HAP-1 (cell line): ENCODE measurements at regions not wholly inside any gene's neighbourhood (a gene's known extent, or its start where the extent isn't known, plus 50 kb on each side); places are given as distances from the start of the nearest gene placed in this dataset.

ENCODE experiments used
- DNase-seq, 2 experiments: peaks; one replicate each; pipeline ENCODE4 v3.0.0-alpha.2; 2016 to 2020; ENCODE audit warnings: low spot score in 2 of 2
- H3K27me3 ChIP-seq: fragments of 250-450 bp; sonication (Bioruptor Pico); 2 replicates; pipeline ENCODE4 v1.5.1; 2020; ENCODE audit warnings: low read depth, mild to moderate bottlenecking, moderate library complexity
- H3K36me3 ChIP-seq: fragments of 250-450 bp; sonication (Bioruptor Pico); replicated peaks from 2 replicates; pipeline ENCODE4 v1.5.1; 2020; ENCODE audit warnings: mild to moderate bottlenecking
- H3K4me1 ChIP-seq: fragments of 250-450 bp; sonication (Bioruptor Pico); 2 replicates; pipeline ENCODE4 v1.5.1; 2020; ENCODE audit warnings: mild to moderate bottlenecking
- H3K4me3 ChIP-seq: fragments of 250-450 bp; sonication (Bioruptor Pico); 2 replicates; pipeline ENCODE4 v1.5.1; 2020; ENCODE audit warnings: mild to moderate bottlenecking, moderate library complexity
- H3K9me3 ChIP-seq: fragments of 250-450 bp; sonication (Bioruptor Pico); 2 replicates; pipeline ENCODE4 v1.5.1; 2020; ENCODE audit warnings: mild to moderate bottlenecking, moderate library complexity
- in situ Hi-C: fragments of 300-500 bp; cut with MboI; formaldehyde crosslinking; loops from 3 replicates; pipeline ENCODE4 v1.14.3; 2020; ENCODE audit warnings: low sequenced_read_pairs, inconsistent platforms, mixed read lengths

DNA sequence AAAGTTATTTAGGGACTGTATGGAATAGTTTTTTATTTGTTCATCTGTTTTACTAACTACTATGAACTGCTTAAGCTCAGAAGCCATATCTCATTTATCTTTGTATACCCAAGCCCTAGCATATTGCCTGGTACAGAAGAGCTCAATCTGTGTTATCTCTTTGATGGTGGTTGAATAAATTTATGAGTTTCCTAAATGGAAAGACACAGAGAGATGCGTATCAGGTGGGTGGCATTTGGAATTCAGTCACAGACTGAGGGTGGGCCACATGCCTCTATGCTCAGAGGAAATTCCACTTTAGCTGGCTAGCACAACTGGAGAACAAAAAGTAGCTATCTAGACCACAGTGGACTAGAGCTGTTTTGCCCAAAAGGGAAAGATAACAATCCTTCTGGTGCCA lies 145.5 kb downstream of the SLC6A15 start:
- in situ Hi-C loops: no loop called here

DNA sequence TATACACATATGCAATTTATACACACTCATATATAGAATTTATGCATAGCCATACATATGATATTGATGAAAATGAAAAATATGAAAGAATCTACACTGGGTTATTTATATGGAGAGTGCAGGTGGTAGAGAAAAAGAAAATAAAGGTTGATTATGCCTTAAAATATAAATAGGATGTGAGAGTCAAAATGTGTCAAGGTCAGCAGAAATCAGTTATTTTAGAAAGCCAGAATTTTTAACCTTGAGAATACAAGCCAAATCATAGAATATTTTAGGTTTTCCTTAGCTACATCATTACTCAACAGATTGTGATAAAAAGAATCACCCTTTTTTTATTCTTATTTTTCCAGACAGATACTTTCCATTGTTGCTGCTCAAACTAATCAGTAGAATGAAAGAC lies 146.2 kb downstream of the SLC6A15 start:
- Histone ChIP-seq H3K27me3 (no peaks in the 10 kb centered on the region), H3K36me3 (no peaks in the 10 kb centered on the region), H3K4me3 (no peak overlapping the region), H3K9me3 (no peaks in the 10 kb centered on the region), H3K4me1 (no peaks in the 10 kb centered on the region)
- DNase-seq: no peak
- in situ Hi-C loops: no loop called here

More for the DNA sequence above, 145.5 kb downstream of the SLC6A15 start:
- no peak for DNase-seq
- Histone ChIP-seq H3K9me3 (no peaks in the 10 kb centered on the region), H3K4me1 (peaks cover 4% of the 10 kb centered on the region; the same call in 1 of the 2 replicates), H3K27me3 (no peaks in the 10 kb centered on the region), H3K4me3 (no peak overlapping the region), H3K36me3 (no peaks in the 10 kb centered on the region)

DNA sequence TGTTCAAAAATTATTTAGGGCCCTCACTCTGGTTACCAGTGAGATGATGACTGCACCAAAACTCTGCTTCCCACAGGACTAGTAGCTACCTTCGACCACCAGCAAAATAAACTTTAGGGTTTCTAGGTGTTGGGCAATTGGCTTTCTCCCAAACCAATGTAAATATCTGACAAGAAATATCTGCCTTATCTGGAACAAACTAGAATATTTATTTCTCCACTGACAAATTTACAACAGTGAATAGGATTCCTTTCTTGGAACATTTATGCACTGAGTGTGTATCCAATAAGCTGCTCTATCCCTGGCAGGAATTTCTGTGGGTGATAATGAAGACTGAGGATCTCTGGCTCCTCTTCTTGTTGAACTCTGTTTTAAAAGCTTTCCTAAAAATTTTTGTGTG lies 148.6 kb downstream of the SLC6A15 start:
- Histone ChIP-seq H3K4me3 (no peak overlapping the region), H3K4me1 (no peaks in the 10 kb centered on the region), H3K36me3 (no peaks in the 10 kb centered on the region), H3K9me3 (no peaks in the 10 kb centered on the region), H3K27me3 (no peaks in the 10 kb centered on the region)
- no peak for DNase-seq
- in situ Hi-C loops: no loop called here

DNA sequence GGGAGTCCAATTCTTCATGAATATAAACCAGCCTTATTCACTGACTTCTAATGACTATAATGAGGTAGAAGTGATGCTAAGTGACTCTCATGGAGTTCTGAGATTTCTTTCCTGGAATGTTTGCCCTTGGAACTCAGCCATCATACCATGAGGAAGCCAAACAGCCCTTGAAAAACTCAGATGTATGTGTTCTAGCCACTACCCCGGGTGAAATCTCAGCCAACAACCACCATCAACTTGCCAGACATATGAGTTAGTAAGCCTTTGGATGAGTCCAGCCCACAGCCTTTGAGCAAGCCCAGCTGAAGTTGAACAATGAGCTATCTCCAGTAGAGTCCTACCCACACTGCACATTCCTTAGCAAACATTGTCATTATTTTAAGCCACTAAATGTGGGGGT lies 149.5 kb downstream of the SLC6A15 start:
- Histone ChIP-seq H3K36me3 (no peaks in the 10 kb centered on the region), H3K9me3 (no peaks in the 10 kb centered on the region), H3K4me3 (no peak overlapping the region), H3K4me1 (no peaks in the 10 kb centered on the region), H3K27me3 (no peaks in the 10 kb centered on the region)
- DNase-seq: no peak
- in situ Hi-C loops: no loop called here

DNA sequence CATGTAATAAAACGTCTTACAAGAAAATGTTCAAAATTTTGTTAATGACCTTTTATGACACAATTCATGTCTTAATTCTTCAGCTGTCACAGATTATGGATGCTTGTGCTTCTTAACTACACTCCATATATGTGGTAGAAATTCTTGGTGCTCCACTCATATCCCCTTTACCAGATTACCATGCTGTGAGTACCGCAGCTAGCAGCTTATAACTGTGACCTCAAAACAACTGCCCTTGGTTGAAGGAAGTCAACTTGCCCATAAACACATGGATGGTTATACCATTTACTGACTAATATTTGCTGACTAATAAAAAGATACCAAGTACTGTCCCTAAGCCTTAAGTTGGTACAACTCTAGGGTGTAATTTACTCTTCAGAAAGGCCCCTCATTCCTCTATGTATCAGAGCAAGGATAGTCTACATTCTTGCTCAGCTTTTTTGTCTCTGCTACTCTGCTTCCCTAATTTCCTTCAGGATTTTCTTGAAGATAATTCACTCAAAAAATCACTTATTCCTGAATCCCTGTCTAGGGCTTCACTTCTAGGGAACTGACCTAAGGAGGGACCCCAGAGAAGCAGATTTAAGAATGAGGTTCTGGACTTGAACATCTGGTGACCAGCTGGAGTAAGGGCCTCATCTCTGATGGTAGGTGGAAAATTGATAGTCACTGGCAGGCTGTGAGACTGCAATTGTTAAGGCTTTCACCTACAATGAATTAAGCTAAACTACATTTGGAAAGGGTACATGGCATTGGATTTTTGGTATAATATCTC lies 152.3 kb downstream of the SLC6A15 start:
- no peak for DNase-seq
- Histone ChIP-seq H3K27me3 (no peaks in the 10 kb centered on the region), H3K4me1 (no peaks in the 10 kb centered on the region; the same call in 1 of the 2 replicates), H3K4me3 (no peak overlapping the region), H3K9me3 (no peaks in the 10 kb centered on the region), H3K36me3 (no peaks in the 10 kb centered on the region)
- in situ Hi-C loops: no loop called here

DNA sequence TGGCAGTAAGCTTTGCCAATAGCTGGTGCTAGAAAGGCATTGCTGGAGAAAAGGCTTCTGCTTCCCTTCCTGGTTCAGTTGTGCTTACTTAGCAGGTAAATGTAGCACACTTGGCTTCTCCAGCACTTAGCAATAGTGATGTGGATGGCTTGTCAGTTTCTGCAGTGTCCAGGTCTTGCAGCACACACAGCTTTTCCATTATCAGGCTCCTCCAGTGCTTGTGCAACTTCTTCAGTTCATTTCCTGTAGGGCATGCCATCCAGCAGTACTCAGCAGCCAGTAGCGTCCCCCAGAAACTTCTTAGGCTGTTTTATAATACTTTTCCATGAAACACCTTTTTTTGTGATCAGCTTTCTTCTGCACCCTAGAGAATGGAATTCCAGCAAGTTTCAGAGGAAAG lies 154.6 kb downstream of the SLC6A15 start:
- Histone ChIP-seq H3K4me3 (no peak overlapping the region), H3K27me3 (no peaks in the 10 kb centered on the region), H3K4me1 (no peaks in the 10 kb centered on the region; the same call in 1 of the 2 replicates), H3K36me3 (no peaks in the 10 kb centered on the region), H3K9me3 (no peaks in the 10 kb centered on the region)
- in situ Hi-C loops: no loop called here
- no peak for DNase-seq

DNA sequence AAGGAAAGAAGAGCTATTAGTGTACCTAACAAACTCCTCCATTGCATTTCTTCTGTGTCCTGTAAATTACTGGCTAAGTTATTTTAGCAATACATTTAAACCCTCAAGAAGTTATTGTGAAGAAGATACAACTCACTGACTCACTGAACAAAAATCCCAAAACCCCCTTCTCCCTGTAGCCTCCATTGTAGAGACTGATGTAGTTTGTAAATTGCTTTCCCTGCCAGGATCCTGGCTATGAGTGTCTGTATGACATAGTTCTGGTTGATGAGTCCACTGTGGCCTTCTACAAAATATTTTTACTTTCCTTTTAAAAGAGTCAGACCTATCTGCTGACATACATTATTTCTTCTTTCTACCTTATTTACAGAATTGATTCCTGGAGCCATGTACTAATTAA lies 155.6 kb downstream of the SLC6A15 start:
- in situ Hi-C loops: no loop called here
- Histone ChIP-seq H3K4me1 (no peaks in the 10 kb centered on the region; the same call in 1 of the 2 replicates), H3K4me3 (no peak overlapping the region), H3K27me3 (no peaks in the 10 kb centered on the region), H3K36me3 (no peaks in the 10 kb centered on the region), H3K9me3 (no peaks in the 10 kb centered on the region)
- no peak for DNase-seq

DNA sequence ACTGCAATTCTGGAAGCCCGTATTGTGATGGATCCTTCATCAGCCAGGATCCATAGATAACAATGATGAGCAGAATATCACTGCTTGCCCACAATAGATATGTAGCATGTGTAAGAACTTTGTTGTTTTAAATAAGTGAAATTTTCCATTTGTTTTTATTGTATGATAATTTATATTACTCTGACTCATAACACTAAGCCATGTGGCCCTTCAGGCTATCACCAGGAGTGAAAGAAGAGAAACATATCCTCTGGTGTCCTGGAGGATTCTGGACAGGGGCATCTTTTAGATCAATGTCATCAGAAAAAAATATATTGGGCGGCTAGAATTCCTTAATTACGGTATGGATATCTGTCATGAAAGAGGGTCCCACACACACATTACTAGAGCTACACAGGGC lies 167.5 kb downstream of the SLC6A15 start:
- no peak for DNase-seq
- in situ Hi-C loops: no loop called here
- Histone ChIP-seq H3K4me3 (no peak overlapping the region), H3K27me3 (no peaks in the 10 kb centered on the region), H3K9me3 (no peaks in the 10 kb centered on the region), H3K36me3 (no peaks in the 10 kb centered on the region; the same call in 1 of the 2 replicates), H3K4me1 (no peaks in the 10 kb centered on the region; the same call in 1 of the 2 replicates)

DNA sequence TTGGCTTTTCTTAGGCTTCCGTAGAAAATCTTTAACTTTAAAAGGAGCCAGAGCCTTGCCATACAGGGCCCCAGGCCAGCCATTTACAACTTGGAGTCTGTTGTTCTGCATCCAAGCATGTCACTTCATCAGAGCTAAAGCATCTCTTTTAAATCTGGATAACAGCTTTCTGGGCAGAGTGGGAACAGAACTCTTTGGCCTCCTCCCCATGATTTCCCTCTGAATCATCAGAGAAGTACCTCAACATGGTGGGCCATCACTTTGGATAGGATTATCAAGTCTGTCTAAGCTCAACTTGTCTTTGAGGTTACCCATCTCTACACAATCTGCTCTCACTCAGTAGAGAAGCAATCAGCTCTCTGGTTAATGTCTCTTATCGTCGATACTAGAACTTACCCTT lies 170.9 kb downstream of the SLC6A15 start:
- Histone ChIP-seq H3K4me3 (no peak overlapping the region), H3K36me3 (no peaks in the 10 kb centered on the region; the same call in 1 of the 2 replicates), H3K27me3 (no peaks in the 10 kb centered on the region), H3K9me3 (no peaks in the 10 kb centered on the region), H3K4me1 (peaks cover 13% of the 10 kb centered on the region)
- no peak for DNase-seq
- in situ Hi-C loops: no loop called here

DNA sequence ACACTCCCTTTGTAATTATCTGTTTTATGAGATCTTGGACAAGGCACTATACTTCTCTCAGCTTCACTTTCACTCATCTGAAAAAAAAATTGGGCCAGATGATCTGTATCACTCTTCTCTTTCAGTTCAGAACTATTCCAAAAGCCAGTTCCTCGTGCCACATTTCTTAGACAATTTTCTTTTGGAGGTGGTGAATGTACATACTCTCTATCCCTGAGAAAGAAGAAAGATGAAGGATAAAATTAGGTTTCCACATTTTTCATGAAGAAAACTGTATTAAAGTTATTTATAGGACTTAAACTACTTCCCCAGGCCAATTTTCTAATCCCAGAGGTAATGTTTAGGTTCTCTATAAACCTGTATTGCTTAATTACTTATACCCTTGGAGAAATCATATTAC lies 171.6 kb downstream of the SLC6A15 start:
- H3K4me1 ChIP-seq: peaks cover 13% of the 10 kb centered on the region
- in situ Hi-C loops: no loop called here
- H3K9me3 ChIP-seq: no peaks in the 10 kb centered on the region
- DNase-seq: no peak
- no peaks in the 10 kb centered on the region; the same call in 1 of the 2 replicates for H3K36me3 ChIP-seq
- H3K4me3 ChIP-seq: no peak overlapping the region
- no peaks in the 10 kb centered on the region for H3K27me3 ChIP-seq

DNA sequence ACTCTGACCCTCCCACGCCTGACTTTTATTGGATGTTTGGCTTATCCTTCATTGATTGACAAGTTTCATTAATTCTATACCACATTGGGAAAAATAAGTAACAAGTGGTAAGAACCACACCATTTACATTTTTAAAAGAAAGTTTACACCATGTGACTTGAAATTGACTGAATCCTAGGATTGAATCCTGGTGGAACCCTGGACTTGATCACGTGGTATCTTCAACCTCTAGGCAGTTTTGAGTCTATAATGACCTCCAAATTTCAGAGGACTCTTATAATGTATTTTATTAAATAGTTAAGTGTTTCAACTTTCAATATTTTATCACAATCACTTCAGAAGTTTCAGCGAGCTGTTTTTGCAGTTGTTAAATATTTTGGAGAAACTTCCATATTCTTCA lies 172.0 kb downstream of the SLC6A15 start:
- Histone ChIP-seq H3K27me3 (no peaks in the 10 kb centered on the region), H3K9me3 (no peaks in the 10 kb centered on the region), H3K4me3 (no peak overlapping the region), H3K36me3 (no peaks in the 10 kb centered on the region), H3K4me1 (peaks cover 13% of the 10 kb centered on the region)
- in situ Hi-C loops: no loop called here
- DNase-seq: no peak

DNA sequence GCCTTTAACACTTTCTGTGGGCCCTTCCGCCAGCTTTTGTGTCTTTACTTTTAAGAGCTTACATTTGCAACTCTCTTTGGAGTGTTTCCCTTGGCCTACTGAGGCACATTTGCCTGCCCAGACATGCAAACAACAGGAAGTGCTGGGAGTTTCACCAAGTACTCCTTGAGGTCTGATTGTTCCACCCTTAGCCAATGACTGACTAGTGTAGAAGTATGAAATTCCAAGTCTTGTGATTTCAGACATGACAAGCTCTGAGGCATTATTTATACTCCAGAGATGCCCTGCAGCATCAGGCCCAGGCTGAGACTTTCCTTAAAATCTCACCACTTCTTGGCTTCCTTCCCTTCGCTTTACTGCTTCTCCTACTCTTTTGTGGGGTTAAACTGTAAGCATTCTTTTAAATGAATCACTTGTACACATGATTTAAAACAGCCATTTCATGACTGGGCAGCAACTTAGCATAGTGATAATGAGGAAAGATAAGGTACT lies 174.1 kb downstream of the SLC6A15 start:
- Histone ChIP-seq H3K36me3 (peaks cover 2% of the 10 kb centered on the region; the same call in 1 of the 2 replicates), H3K4me1 (peaks cover 20% of the 10 kb centered on the region), H3K9me3 (no peaks in the 10 kb centered on the region), H3K27me3 (no peaks in the 10 kb centered on the region), H3K4me3 (no peak overlapping the region)
- DNase-seq: peak in 1 of 2 experiments; percentile 13
- in situ Hi-C loops: no loop called here

DNA sequence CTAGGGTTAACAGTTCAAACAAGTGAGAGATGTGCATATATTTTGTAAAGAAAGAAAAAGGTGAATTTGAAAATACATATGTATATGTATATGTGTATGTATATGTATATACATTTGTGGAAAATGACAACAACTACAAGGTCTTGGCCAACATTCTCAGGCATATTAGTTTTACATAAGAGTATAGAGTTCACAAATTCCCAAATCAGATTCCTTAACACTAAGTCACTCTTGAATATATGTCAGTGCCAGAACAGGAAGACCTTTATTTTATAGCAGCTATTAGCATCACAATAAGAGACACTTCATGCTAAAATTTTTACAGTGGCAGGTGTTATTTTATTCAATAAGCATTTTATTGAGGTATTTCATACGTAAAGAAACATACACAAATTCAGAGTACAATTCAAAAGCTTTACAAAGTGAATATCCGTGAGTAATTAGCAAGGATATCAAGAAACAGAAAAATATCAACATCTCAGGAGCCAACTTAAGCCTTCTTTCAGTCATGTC lies 179.7 kb downstream of the SLC6A15 start:
- H3K4me3 ChIP-seq: no peak overlapping the region
- H3K27me3 ChIP-seq: no peaks in the 10 kb centered on the region
- no peaks in the 10 kb centered on the region for H3K9me3 ChIP-seq
- in situ Hi-C loops: no loop called here
- H3K4me1 ChIP-seq: peaks cover 61% of the 10 kb centered on the region
- H3K36me3 ChIP-seq: peaks cover 2% of the 10 kb centered on the region; the same call in 1 of the 2 replicates
- peak in 1 of 2 experiments; percentile 94 for DNase-seq

DNA sequence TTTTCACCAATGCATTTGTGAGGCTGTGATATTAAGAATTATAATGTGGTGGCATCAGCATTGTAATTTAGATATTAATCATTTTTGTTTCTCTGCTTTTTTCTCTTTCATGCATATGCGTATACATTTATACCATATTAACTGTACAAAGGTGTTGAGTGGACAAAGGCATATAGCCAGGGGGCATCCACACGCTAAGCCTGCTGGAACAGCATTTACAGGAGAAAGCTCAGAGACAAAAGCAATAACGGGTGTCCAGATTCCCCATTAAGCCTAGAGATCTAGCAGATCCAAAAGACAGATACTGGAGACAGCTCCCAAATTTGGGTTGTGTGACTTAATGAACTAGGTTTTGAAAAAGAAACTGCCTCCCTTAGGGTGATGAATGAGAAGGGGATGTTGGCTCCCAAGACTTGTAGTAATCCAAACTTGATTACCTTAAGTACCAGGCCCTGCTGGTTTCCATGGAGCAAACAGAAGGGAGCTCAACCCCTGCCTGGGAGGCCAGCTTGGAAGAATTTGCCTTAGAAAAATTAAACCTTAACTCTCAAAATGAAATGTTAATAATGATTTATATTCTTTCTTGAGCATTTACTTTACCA lies 181.9 kb downstream of the SLC6A15 start:
- Histone ChIP-seq H3K4me3 (no peak overlapping the region), H3K27me3 (no peaks in the 10 kb centered on the region), H3K4me1 (peaks cover 83% of the 10 kb centered on the region), H3K36me3 (peaks cover 2% of the 10 kb centered on the region; the same call in 1 of the 2 replicates), H3K9me3 (no peaks in the 10 kb centered on the region)
- peak; percentile 90 to 98 for DNase-seq
- in situ Hi-C loops: no loop called here
